HepG2 (cell line): ENCODE measurements at regions not wholly inside any gene's neighbourhood (a gene's known extent, or its start where the extent isn't known, plus 50 kb on each side); places are given as distances from the start of the nearest gene placed in this dataset.

Experiments
- CBX5 ChIP-seq: sonication (generic); formaldehyde crosslinking; IDR thresholded peaks from 2 replicates; pipeline ENCODE4 v1.4.0; 2020; ENCODE audit warnings: missing genetic modification reagents, borderline replicate concordance
- CHD2 ChIP-seq: IDR thresholded peaks from 2 replicates; pipeline ENCODE4 v1.6.1; 2011; ENCODE audit warnings: low read depth, low read length, improper control_type of control experiment
- GATAD1 ChIP-seq: IDR thresholded peaks from 2 replicates; pipeline ENCODE4 v1.6.1; 2016; ENCODE audit warnings: missing genetic modification reagents, missing compliant biosample characterization
- RBM39 ChIP-seq: fragments of 200-400 bp; formaldehyde crosslinking; IDR thresholded peaks from one replicate; pipeline ENCODE4 v1.6.1; 2018; ENCODE audit warnings: antibody characterized with exemption, mild to moderate bottlenecking, low read depth, low read length; ENCODE audit not compliant: poor library complexity, severe bottlenecking
- SETDB1 ChIP-seq: sonication (generic); formaldehyde crosslinking; IDR thresholded peaks from 2 replicates; pipeline ENCODE4 v1.5.1; 2020; ENCODE audit warnings: missing genetic modification reagents, mild to moderate bottlenecking, borderline replicate concordance
- TBL1XR1 ChIP-seq: fragments of 150-350 bp; IDR thresholded peaks from 2 replicates; pipeline ENCODE4 v1.6.1; 2014; ENCODE audit warnings: borderline replicate concordance, low read length; ENCODE audit not compliant: partially characterized antibody
- ZC3H13 ChIP-seq: sonication (generic); formaldehyde crosslinking; IDR thresholded peaks from 2 replicates; pipeline ENCODE4 v1.8.1; 2023; ENCODE audit warnings: mild to moderate bottlenecking, missing genetic modification reagents, moderate library complexity
- ZKSCAN5 ChIP-seq: sonication (generic); formaldehyde crosslinking; IDR thresholded peaks from 2 replicates; pipeline ENCODE4 v1.5.1; 2020; ENCODE audit warnings: mild to moderate bottlenecking, missing genetic modification reagents
- ZNF17 ChIP-seq: sonication (generic); formaldehyde crosslinking; IDR thresholded peaks from 2 replicates; pipeline ENCODE4 v1.5.0; 2020; ENCODE audit warnings: mild to moderate bottlenecking, missing genetic modification reagents
- ZNF24 ChIP-seq: fragments of 450-650 bp; IDR thresholded peaks from 2 replicates; pipeline ENCODE4 v1.6.1; 2017; ENCODE audit warnings: antibody characterized with exemption, mild to moderate bottlenecking
- ZNF776 ChIP-seq: sonication (generic); formaldehyde crosslinking; IDR thresholded peaks from 2 replicates; pipeline ENCODE4 v1.4.0; 2020; ENCODE audit warnings: mild to moderate bottlenecking, missing genetic modification reagents
- TF ChIP-seq, protein P1 (sequence below): sonication (generic); formaldehyde crosslinking; IDR thresholded peaks from 2 replicates; pipeline ENCODE4 v1.5.0; 2020; ENCODE audit warnings: mild to moderate bottlenecking, missing genetic modification reagents, moderate library complexity
- TF ChIP-seq, protein P2 (sequence below): sonication (generic); formaldehyde crosslinking; conservative IDR thresholded peaks from 2 replicates; pipeline ENCODE4 v1.4.0; 2020; ENCODE audit warnings: missing genetic modification reagents

DNA sequence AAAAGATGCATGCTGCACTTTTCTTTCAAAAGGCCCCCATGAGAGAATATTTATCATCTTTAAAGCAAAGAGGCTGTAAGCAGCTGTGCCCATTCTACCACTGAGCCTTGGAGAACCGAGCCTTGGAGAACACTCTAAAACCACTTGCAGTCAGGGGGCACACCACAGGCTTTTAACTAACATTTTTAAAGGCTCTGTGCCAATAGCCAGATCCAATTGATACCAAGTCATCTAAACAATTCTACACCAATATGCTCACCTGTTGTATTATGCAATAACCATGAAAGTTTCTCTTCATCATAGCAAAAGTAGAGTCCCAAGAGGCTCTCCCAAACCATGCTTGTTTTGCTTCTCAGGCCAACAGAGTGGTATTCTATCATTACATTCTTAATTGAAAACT lies 1090.5 kb upstream of the SEMA6A start:
- no peak for TF ChIP-seq SETDB1 (CRISPR knock-in tag)
- TF ChIP-seq, protein P1, sequence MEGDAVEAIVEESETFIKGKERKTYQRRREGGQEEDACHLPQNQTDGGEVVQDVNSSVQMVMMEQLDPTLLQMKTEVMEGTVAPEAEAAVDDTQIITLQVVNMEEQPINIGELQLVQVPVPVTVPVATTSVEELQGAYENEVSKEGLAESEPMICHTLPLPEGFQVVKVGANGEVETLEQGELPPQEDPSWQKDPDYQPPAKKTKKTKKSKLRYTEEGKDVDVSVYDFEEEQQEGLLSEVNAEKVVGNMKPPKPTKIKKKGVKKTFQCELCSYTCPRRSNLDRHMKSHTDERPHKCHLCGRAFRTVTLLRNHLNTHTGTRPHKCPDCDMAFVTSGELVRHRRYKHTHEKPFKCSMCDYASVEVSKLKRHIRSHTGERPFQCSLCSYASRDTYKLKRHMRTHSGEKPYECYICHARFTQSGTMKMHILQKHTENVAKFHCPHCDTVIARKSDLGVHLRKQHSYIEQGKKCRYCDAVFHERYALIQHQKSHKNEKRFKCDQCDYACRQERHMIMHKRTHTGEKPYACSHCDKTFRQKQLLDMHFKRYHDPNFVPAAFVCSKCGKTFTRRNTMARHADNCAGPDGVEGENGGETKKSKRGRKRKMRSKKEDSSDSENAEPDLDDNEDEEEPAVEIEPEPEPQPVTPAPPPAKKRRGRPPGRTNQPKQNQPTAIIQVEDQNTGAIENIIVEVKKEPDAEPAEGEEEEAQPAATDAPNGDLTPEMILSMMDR (CRISPR knock-in tag), result no peak
- no peak for TF ChIP-seq GATAD1 (CRISPR knock-in tag)
- TF ChIP-seq CBX5 (CRISPR knock-in tag), result no peak
- TF ChIP-seq ZNF776 (CRISPR knock-in tag), result no peak
- TF ChIP-seq TBL1XR1, result no peak
- TF ChIP-seq, protein P2, sequence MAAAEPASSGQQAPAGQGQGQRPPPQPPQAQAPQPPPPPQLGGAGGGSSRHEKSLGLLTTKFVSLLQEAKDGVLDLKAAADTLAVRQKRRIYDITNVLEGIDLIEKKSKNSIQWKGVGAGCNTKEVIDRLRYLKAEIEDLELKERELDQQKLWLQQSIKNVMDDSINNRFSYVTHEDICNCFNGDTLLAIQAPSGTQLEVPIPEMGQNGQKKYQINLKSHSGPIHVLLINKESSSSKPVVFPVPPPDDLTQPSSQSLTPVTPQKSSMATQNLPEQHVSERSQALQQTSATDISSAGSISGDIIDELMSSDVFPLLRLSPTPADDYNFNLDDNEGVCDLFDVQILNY (CRISPR knock-in tag), result no peak
- TF ChIP-seq RBM39, result no peak
- TF ChIP-seq ZNF24, result no peak
- TF ChIP-seq CHD2, result no peak
- no peak for TF ChIP-seq ZNF17 (CRISPR knock-in tag)
- TF ChIP-seq ZKSCAN5, result no peak
- TF ChIP-seq ZC3H13 (CRISPR knock-in tag), result no peak
